ENCODE measurements at regions not wholly inside any gene's neighbourhood (a gene's known extent, or its start where the extent isn't known, plus 50 kb on each side); places are given as distances from the start of the nearest gene placed in this dataset.

- TF ChIP-seq CTCF (IDR thresholded peaks at IDR 0.05; ENCODE audit: low read depth, low read length): no peak
- no peak for TF ChIP-seq POLR2A (IDR thresholded peaks at IDR 0.05; ENCODE audit: extremely low read depth, insufficient read length)
- TF ChIP-seq MAX (IDR thresholded peaks at IDR 0.05; ENCODE audit: low read depth, low read length): no peak
- no peak for TF ChIP-seq MYC (IDR thresholded peaks at IDR 0.05; ENCODE audit: low read depth, low read length)
- no peak for DNase-seq (ENCODE audit: low read depth)
- H3K4me3 ChIP-seq (ENCODE audit: low read depth, low read length): no peak overlapping the region
Measured at GRCh38 chr10:6999232-6999925, 411.5 kb downstream of the SFMBT2 start.

GRCh38 chr10:6997509-6997908, 413.3 kb downstream of the SFMBT2 start:
- no peak overlapping the region for H3K4me3 ChIP-seq (ENCODE audit: low read depth, low read length)
- no peak for DNase-seq (ENCODE audit: low read depth)
- no peak for TF ChIP-seq CTCF (IDR thresholded peaks at IDR 0.05; ENCODE audit: low read depth, low read length)
- TF ChIP-seq POLR2A (IDR thresholded peaks at IDR 0.05; ENCODE audit: extremely low read depth, insufficient read length): no peak
- no peak for TF ChIP-seq MAX (IDR thresholded peaks at IDR 0.05; ENCODE audit: low read depth, low read length)
- no peak for TF ChIP-seq MYC (IDR thresholded peaks at IDR 0.05; ENCODE audit: low read depth, low read length)

GRCh38 chr10:6996431-6996830, 414.4 kb downstream of the SFMBT2 start:
- H3K4me3 ChIP-seq (ENCODE audit: low read depth, low read length): no peak overlapping the region
- DNase-seq (ENCODE audit: low read depth): no peak
- no peak for TF ChIP-seq MAX (IDR thresholded peaks at IDR 0.05; ENCODE audit: low read depth, low read length)

GRCh38 chr10:6995831-6996230, 415.0 kb downstream of the SFMBT2 start:
- TF ChIP-seq MAX (IDR thresholded peaks at IDR 0.05; ENCODE audit: low read depth, low read length) (no peak), MYC (IDR thresholded peaks at IDR 0.05; ENCODE audit: low read depth, low read length) (no peak), POLR2A (IDR thresholded peaks at IDR 0.05; ENCODE audit: extremely low read depth, insufficient read length) (no peak), CTCF (IDR thresholded peaks at IDR 0.05; ENCODE audit: low read depth, low read length) (no peak)
- H3K4me3 ChIP-seq (ENCODE audit: low read depth, low read length): no peak overlapping the region
- DNase-seq (ENCODE audit: low read depth): peak; percentile 37

GRCh38 chr10:6995341-6995740, 415.3 kb upstream of the PRKCQ start:
- no peak overlapping the region for H3K4me3 ChIP-seq (ENCODE audit: low read depth, low read length)
- DNase-seq (ENCODE audit: low read depth): no peak
- TF ChIP-seq MYC (IDR thresholded peaks at IDR 0.05; ENCODE audit: low read depth, low read length) (no peak), MAX (IDR thresholded peaks at IDR 0.05; ENCODE audit: low read depth, low read length) (no peak), CTCF (IDR thresholded peaks at IDR 0.05; ENCODE audit: low read depth, low read length) (no peak), POLR2A (IDR thresholded peaks at IDR 0.05; ENCODE audit: extremely low read depth, insufficient read length) (no peak)

- DNase-seq (ENCODE audit: low read depth): peak; percentile 37
- H3K4me3 ChIP-seq (ENCODE audit: low read depth, low read length): no peak overlapping the region
- no peak for TF ChIP-seq MAX (IDR thresholded peaks at IDR 0.05; ENCODE audit: low read depth, low read length)
Measured at GRCh38 chr10:6990891-6991290, 410.8 kb upstream of the PRKCQ start.

Data from NB4 (cell line).